Transverse colon (tissue), 4 donors: ENCODE measurements at regions not wholly inside any gene's neighbourhood (a gene's known extent, or its start where the extent isn't known, plus 50 kb on each side); places are given as distances from the start of the nearest gene placed in this dataset.

ENCODE experiments used
- DNase-seq: peaks from one replicate; pipeline ENCODE4 v3.0.0-alpha.2; 2019
- H3K27ac ChIP-seq, 4 donors: fragments of 200-600 bp; sonication (generic); 2 replicates each; pipeline ENCODE4 v1.5.1; 2016 to 2018; ENCODE audit warnings: inconsistent platforms in 4 of 4
- H3K27me3 ChIP-seq: fragments of 200-600 bp; sonication (generic); 2 replicates; pipeline ENCODE4 v1.5.1; 2017; ENCODE audit warnings: inconsistent platforms
- H3K36me3 ChIP-seq, 4 donors: fragments of 200-600 bp; sonication (generic); 2 replicates each; pipeline ENCODE4 v1.5.1; 2017 to 2019; ENCODE audit warnings: inconsistent platforms in 4 of 4
- H3K4me1 ChIP-seq, 4 donors: fragments of 200-600 bp; sonication (generic); 2 replicates each; pipeline ENCODE4 v1.5.1; 2017 to 2020; ENCODE audit warnings: inconsistent platforms in 4 of 4
- H3K4me3 ChIP-seq, 4 donors: fragments of 200-600 bp; sonication (generic); 1 replicate in 1 of 4; 2 replicates in 3 of 4; pipeline versions ENCODE4 v1.5.1 to v1.6.1; 2017 to 2019; ENCODE audit warnings: inconsistent platforms in 4 of 4
- H3K9me3 ChIP-seq, 2 donors: fragments of 200-600 bp; sonication (generic); 2 replicates each; pipeline ENCODE4 v1.5.1; 2017 to 2019; ENCODE audit warnings: inconsistent platforms in 2 of 2
- CTCF ChIP-seq, 5 experiments: fragments of 200-600 bp in 3 of 5; fragments of 450-650 bp in 2 of 5; sonication (generic) in 3 of 5; IDR thresholded peaks; 1 replicate in 2 of 5; 2 replicates in 3 of 5; pipeline ENCODE4 v1.5.1; 2016 to 2017; ENCODE audit warnings: antibody characterized with exemption in 5 of 5, inconsistent platforms in 3 of 5, mild to moderate bottlenecking in 2 of 5, moderate library complexity in 1 of 5
- EP300 ChIP-seq: sonication (generic); formaldehyde crosslinking; IDR thresholded peaks from one replicate; pipeline ENCODE4 v1.6.1; 2017; ENCODE audit warnings: antibody characterized with exemption, low read depth
- POLR2A ChIP-seq: fragments of 450-650 bp; IDR thresholded peaks from one replicate; pipeline ENCODE4 v1.6.1; 2016; ENCODE audit warnings: antibody characterized with exemption, mild to moderate bottlenecking, moderate library complexity
- POLR2AphosphoS5 ChIP-seq, 3 donors: sonication (generic); formaldehyde crosslinking; IDR thresholded peaks; one replicate each; pipeline ENCODE4 v1.6.1; 2016; ENCODE audit warnings: antibody characterized with exemption in 3 of 3
- WGBS, 2 donors: methylation state at CpG; one replicate each; pipeline ENCODE4 v1.1.5; 2018; ENCODE audit warnings: low coverage in 1 of 2; 5-methylcytosine and 5-hydroxymethylcytosine counted together
- in situ Hi-C, 4 donors: fragments of 200-750 bp; cut with MboI; loops; one replicate each; pipeline versions ENCODE4 v1.15.0 to v1.15.1; 2017; ENCODE audit warnings: low sequenced_read_pairs in 3 of 4, low pct_ligation_motif_present in 1 of 4, low pct_unique_long_range_greater_than_20kb in 1 of 4
- intact Hi-C: fragments of 100-400 bp; cut with DNase I; formaldehyde crosslinking; loops from one replicate; pipeline ENCODE4 v1.15.1; 2023; ENCODE audit warnings: low total_unique reads
- small RNA-seq, 4 donors: library from RNA; depleted of rRNA; stranded (forward); fragments of <200 nt; gene quantifications; one replicate each; pipeline ENCODE3, GENCODE V24; 2016

DNA sequence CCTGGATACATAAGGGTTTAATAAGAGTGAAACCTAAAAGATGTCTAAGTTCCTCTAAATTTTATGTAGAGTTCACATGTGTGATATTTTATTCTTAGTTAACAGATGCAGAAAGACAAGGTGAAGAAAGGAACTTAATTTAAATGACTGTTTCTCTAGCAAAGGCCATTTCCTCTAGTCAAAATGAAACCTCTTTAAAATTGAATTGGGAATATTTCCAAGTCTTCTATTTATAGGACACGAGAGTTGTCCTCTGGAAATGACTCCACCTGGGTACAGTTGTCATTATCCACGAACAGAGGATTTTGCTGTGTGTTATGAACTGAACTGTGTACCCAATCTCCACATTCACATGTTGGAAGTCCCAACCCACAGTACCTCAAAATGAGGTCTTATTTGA, 64.5 kb upstream of the KCNK1 start:
- 22 to 29% methylated on average over 2 of the region's 2 CpGs for WGBS, 2 donors
- no peaks in the 10 kb centered on the region for H3K4me1 ChIP-seq
- in situ Hi-C loops, result no loop called here
- H3K27me3 ChIP-seq, result no peaks in the 10 kb centered on the region
- DNase-seq, result no peak
- no peak overlapping the region for H3K4me3 ChIP-seq
- H3K36me3 ChIP-seq, result no peaks in the 10 kb centered on the region
- H3K9me3 ChIP-seq, result no peaks in the 10 kb centered on the region
- no peak overlapping the region for H3K27ac ChIP-seq
- TF ChIP-seq CTCF (IDR thresholded peaks at IDR 0.05), result no peak
- no peak for TF ChIP-seq POLR2A
- TF ChIP-seq EP300, result no peak
- TF ChIP-seq POLR2AphosphoS5 (IDR thresholded peaks at IDR 0.05), result no peak
- intact Hi-C loops, result no loop called here

DNA sequence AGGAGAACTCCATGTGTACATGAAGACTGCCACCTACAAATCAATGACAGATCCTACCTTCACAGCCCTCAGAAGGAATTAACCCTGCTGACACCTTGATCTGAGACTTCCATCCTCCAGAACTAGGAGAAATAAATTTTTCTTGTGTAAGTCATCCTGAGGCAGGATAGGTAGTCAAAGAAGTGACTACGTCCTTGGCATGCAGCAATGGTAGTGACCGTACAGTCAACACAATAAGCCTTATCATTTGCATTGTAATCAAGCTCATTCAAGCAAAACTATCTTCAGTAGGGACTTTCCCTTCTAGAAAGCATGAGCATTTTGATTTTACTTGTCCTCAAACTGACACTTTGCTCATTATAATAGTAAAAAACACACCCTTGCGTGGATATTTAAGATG, 64.0 kb upstream of the KCNK1 start:
- WGBS, 2 donors, result 85 to 92% methylated on average over 2 to 3 of the region's 3 CpGs
- no peak for TF ChIP-seq POLR2A
- no peak for TF ChIP-seq EP300
- TF ChIP-seq POLR2AphosphoS5 (IDR thresholded peaks at IDR 0.05), result no peak
- no peak for TF ChIP-seq CTCF (IDR thresholded peaks at IDR 0.05)
- intact Hi-C loops, result no loop called here

DNA sequence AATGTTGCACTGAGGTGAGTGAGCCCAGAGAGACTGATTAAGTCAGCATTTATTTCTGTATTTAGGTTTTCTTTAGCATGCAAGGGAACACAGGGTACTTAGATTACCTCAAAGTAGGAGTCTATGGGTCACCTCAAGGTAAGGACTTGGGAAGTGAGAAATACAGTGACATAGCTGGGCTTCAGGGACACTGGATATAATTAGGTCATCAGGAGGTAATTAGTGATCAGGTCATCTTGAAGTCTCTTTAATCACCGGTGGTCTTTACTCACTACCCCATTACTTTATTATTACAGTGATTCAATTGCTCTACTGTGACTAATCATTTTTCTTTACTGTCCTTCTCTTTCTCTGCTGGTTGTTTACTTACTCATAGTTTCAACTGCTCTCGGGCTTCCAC, 59.9 kb upstream of the KCNK1 start:
- in situ Hi-C loops, result no loop called here
- intact Hi-C loops, result no loop called here
- no peaks in the 10 kb centered on the region for H3K27me3 ChIP-seq
- no peak overlapping the region for H3K27ac ChIP-seq
- H3K36me3 ChIP-seq, result no peaks in the 10 kb centered on the region
- no peaks in the 10 kb centered on the region for H3K4me1 ChIP-seq
- no peak overlapping the region for H3K4me3 ChIP-seq
- WGBS, 2 donors, result 54 to 57% methylated on average over 1 to 2 of the region's 2 CpGs
- no peak for DNase-seq
- TF ChIP-seq POLR2A (no peak), EP300 (no peak), CTCF (IDR thresholded peaks at IDR 0.05) (no peak), POLR2AphosphoS5 (IDR thresholded peaks at IDR 0.05) (no peak)
- no peaks in the 10 kb centered on the region for H3K9me3 ChIP-seq

More for the DNA sequence above, 64.0 kb upstream of the KCNK1 start:
- in situ Hi-C loops, result no loop called here
- Histone ChIP-seq H3K4me3 (no peak overlapping the region), H3K9me3 (no peaks in the 10 kb centered on the region), H3K27me3 (no peaks in the 10 kb centered on the region), H3K27ac (no peak overlapping the region), H3K36me3 (no peaks in the 10 kb centered on the region), H3K4me1 (no peaks in the 10 kb centered on the region)
- no peak for DNase-seq

DNA sequence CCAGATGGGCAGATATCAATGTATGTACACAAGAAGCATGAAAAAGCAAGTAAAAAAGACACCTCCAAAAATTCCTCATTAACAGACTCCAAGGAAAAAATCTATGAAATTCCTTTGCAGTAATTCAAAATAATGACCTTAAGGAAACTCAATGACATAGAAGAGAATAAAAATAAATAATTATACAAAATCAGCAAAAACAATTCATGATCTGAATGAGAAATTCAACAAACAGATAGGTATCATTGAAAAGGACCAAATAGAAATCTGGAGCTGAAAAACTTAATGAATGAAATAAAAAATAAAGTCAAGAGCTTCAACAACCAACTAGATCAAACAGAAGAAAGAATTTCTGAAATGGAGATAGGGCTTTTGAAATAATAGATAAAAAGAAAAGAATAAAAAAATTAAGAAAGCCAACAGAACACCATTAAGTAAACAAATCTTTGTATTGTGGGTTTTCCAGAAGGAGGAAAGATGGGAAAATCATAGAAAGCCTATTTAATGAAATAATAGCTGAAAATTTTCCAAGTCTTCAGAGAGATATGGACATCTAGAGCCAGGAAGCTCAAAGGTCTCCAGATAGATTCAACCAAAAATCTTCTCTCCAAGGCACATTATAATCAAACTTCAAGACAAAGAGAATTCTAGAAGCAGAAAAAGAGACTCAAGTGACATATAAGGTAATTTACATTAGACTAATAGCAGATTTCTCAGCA, 52.0 kb upstream of the KCNK1 start:
- H3K4me3 ChIP-seq, result no peak overlapping the region
- no peak for DNase-seq
- H3K36me3 ChIP-seq, result no peaks in the 10 kb centered on the region
- intact Hi-C loops (no loop called here), in situ Hi-C loops (no loop called here)
- H3K9me3 ChIP-seq, result peaks cover 15 to 20% of the 10 kb centered on the region in 2 donors
- TF ChIP-seq POLR2A (no peak), CTCF (IDR thresholded peaks at IDR 0.05) (no peak), POLR2AphosphoS5 (IDR thresholded peaks at IDR 0.05) (no peak)
- H3K27me3 ChIP-seq, result no peaks in the 10 kb centered on the region
- no peak overlapping the region for H3K27ac ChIP-seq
- no peaks in the 10 kb centered on the region for H3K4me1 ChIP-seq

Small RNA genes lying in the stretch of these regions (small RNA-seq; reads per million reads assigned to genes)
- 0 reads per million in 4 donors for gene RNU4-77P
